DOHH2 (cell line): ENCODE measurements at regions not wholly inside any gene's neighbourhood (a gene's known extent, or its start where the extent isn't known, plus 50 kb on each side); places are given as distances from the start of the nearest gene placed in this dataset.

Experiments used
- CTCF ChIP-seq: fragments of 200-600 bp; sonication (generic); IDR thresholded peaks from one replicate; pipeline ENCODE4 v1.5.1; 2014; ENCODE audit warnings: antibody characterized with exemption, mild to moderate bottlenecking, low read depth, low read length; ENCODE audit not compliant: poor library complexity, severe bottlenecking
- EZH2phosphoT487 ChIP-seq: fragments of 200-600 bp; sonication (generic); IDR thresholded peaks from 2 replicates; pipeline ENCODE4 v1.6.1; 2017; ENCODE audit warnings: borderline replicate concordance, mild to moderate bottlenecking, antibody characterized with exemption, low read length, moderate library complexity, mixed read lengths

GRCh38 chr10:86594535-86594934 is 59.8 kb upstream of the OPN4 start:
- TF ChIP-seq CTCF = no peak
- no peak for TF ChIP-seq EZH2phosphoT487
